H9 (cell line): ENCODE measurements at regions not wholly inside any gene's neighbourhood (a gene's known extent, or its start where the extent isn't known, plus 50 kb on each side); places are given as distances from the start of the nearest gene placed in this dataset.

Source experiments
- DNase-seq: peaks from one replicate; pipeline ENCODE4 v3.0.0-alpha.2; 2017
- H2AFZ ChIP-seq: one replicate; pipeline ENCODE4 v1.6.1; 2013; ENCODE audit warnings: mild to moderate bottlenecking, low read length, control low read depth, moderate library complexity
- H2AK5ac ChIP-seq: 2 replicates; pipeline ENCODE4 v1.6.1; 2013; ENCODE audit warnings: low read length, control low read depth, mixed read lengths; ENCODE audit not compliant: insufficient read length
- H2BK120ac ChIP-seq: one replicate; pipeline ENCODE4 v1.6.1; 2013; ENCODE audit warnings: low read depth, mild to moderate bottlenecking, low read length, control low read depth, inconsistent platforms; ENCODE audit not compliant: poor library complexity, severe bottlenecking
- H2BK12ac ChIP-seq: 2 replicates; pipeline ENCODE4 v1.6.1; 2013; ENCODE audit warnings: low read length, control low read depth, mixed read lengths, low read depth; ENCODE audit not compliant: insufficient read length
- H2BK15ac ChIP-seq: 2 replicates; pipeline ENCODE4 v1.6.1; 2013; ENCODE audit warnings: low read depth, low read length, control low read depth
- H2BK20ac ChIP-seq: one replicate; pipeline ENCODE4 v1.6.1; 2013; ENCODE audit warnings: low read depth, mild to moderate bottlenecking, low read length, control low read depth, inconsistent platforms; ENCODE audit not compliant: poor library complexity, severe bottlenecking
- H2BK5ac ChIP-seq: 2 replicates; pipeline ENCODE4 v1.6.1; 2013; ENCODE audit warnings: low read length, control low read depth, mixed read lengths; ENCODE audit not compliant: insufficient read length
- H3K14ac ChIP-seq: 2 replicates; pipeline ENCODE4 v1.6.1; 2013; ENCODE audit warnings: low read length, control low read depth; ENCODE audit not compliant: insufficient read depth
- H3K18ac ChIP-seq: 2 replicates; pipeline ENCODE4 v1.6.1; 2013; ENCODE audit warnings: low read depth, mild to moderate bottlenecking, mixed read lengths, low read length, control low read depth; ENCODE audit not compliant: insufficient read length
- H3K23ac ChIP-seq: 2 replicates; pipeline ENCODE4 v1.6.1; 2013; ENCODE audit warnings: low read length, control low read depth, mixed read lengths, low read depth; ENCODE audit not compliant: insufficient read length
- H3K23me2 ChIP-seq: 2 replicates; pipeline ENCODE4 v1.6.1; 2013; ENCODE audit warnings: low read depth, mild to moderate bottlenecking, mixed read lengths, low read length, control low read depth; ENCODE audit not compliant: insufficient read length, poor library complexity, severe bottlenecking
- H3K27ac ChIP-seq: 2 replicates; pipeline ENCODE4 v1.5.1; 2013; ENCODE audit warnings: low read length, control low read depth, mixed read lengths, low read depth; ENCODE audit not compliant: insufficient read length
- H3K27me3 ChIP-seq: 2 replicates; pipeline ENCODE4 v1.6.1; 2013; ENCODE audit warnings: low read length, control low read depth, inconsistent platforms; ENCODE audit not compliant: insufficient read depth
- H3K4ac ChIP-seq: 2 replicates; pipeline ENCODE4 v1.6.1; 2013; ENCODE audit warnings: low read depth, mild to moderate bottlenecking, control low read depth, inconsistent platforms, low read length, moderate library complexity
- H3K4me1 ChIP-seq: 2 replicates; pipeline ENCODE4 v1.6.1; 2013; ENCODE audit warnings: low read length, control low read depth, inconsistent platforms; ENCODE audit not compliant: insufficient read depth
- H3K4me2 ChIP-seq: 2 replicates; pipeline ENCODE4 v1.6.1; 2013; ENCODE audit warnings: low read length, control low read depth, mixed read lengths; ENCODE audit not compliant: insufficient read length, insufficient read depth
- H3K56ac ChIP-seq: 2 replicates; pipeline ENCODE4 v1.6.1; 2013; ENCODE audit warnings: low read depth, mild to moderate bottlenecking, mixed read lengths, low read length, control low read depth; ENCODE audit not compliant: insufficient read length
- H3K79me1 ChIP-seq: 2 replicates; pipeline ENCODE4 v1.6.1; 2013; ENCODE audit warnings: low read depth, mild to moderate bottlenecking, moderate library complexity, low read length, control low read depth, inconsistent platforms; ENCODE audit not compliant: insufficient read depth, poor library complexity, severe bottlenecking
- H3K79me2 ChIP-seq: 2 replicates; pipeline ENCODE4 v1.6.1; 2013; ENCODE audit warnings: low read length, control low read depth, inconsistent platforms; ENCODE audit not compliant: insufficient read depth
- H3K9ac ChIP-seq: 2 replicates; pipeline ENCODE4 v1.6.1; 2013; ENCODE audit warnings: low read length, control low read depth, mixed read lengths; ENCODE audit not compliant: insufficient read length; ENCODE audit errors: extremely low read depth
- H3K9me3 ChIP-seq: one replicate; pipeline ENCODE4 v1.6.1; 2013; ENCODE audit warnings: low read depth, low read length, inconsistent platforms; ENCODE audit not compliant: control insufficient read depth
- H3T11ph ChIP-seq: one replicate; pipeline ENCODE4 v1.6.1; 2013; ENCODE audit warnings: mild to moderate bottlenecking, low read length, control low read depth, inconsistent platforms
- H4K20me1 ChIP-seq: one replicate; pipeline ENCODE4 v1.6.1; 2013; ENCODE audit not compliant: control insufficient read depth, insufficient read length, insufficient read depth
- H4K5ac ChIP-seq: 2 replicates; pipeline ENCODE4 v1.6.1; 2013; ENCODE audit warnings: low read depth, mild to moderate bottlenecking, mixed read lengths, low read length, control low read depth; ENCODE audit not compliant: insufficient read length
- H4K8ac ChIP-seq: replicated peaks from 2 replicates; pipeline ENCODE4 v1.6.1; 2013; ENCODE audit warnings: low read length, control low read depth, mixed read lengths, low read depth; ENCODE audit not compliant: insufficient read length
- H4K91ac ChIP-seq: 2 replicates; pipeline ENCODE4 v1.6.1; 2013; ENCODE audit warnings: low read depth, mild to moderate bottlenecking, moderate library complexity, mixed read lengths, low read length, control low read depth; ENCODE audit not compliant: insufficient read length
- H3K27ac Mint-ChIP-seq, 3 experiments: 2 replicates in 2 of 3; 3 replicates in 1 of 3; pipeline ENCODE4 v1.8.0; 2020 to 2021; ENCODE audit warnings: mixed read lengths in 3 of 3, mild to moderate bottlenecking in 1 of 3, moderate library complexity in 1 of 3
- H3K27me3 Mint-ChIP-seq: 2 replicates; pipeline ENCODE4 v1.8.0; 2021; ENCODE audit warnings: low read depth, mild to moderate bottlenecking, moderate library complexity, mixed read lengths
- H3K36me3 Mint-ChIP-seq, 3 experiments: 2 replicates in 2 of 3; 3 replicates in 1 of 3; pipeline ENCODE4 v1.8.0; 2020 to 2021; ENCODE audit warnings: low read depth in 3 of 3, mixed read lengths in 3 of 3; ENCODE audit not compliant: insufficient read depth in 1 of 3
- H3K4me1 Mint-ChIP-seq, 2 experiments: 2 replicates each; pipeline ENCODE4 v1.8.0; 2020; ENCODE audit warnings: mixed read lengths in 2 of 2
- H3K4me3 Mint-ChIP-seq, 2 experiments: 2 replicates in 1 of 2; 3 replicates in 1 of 2; pipeline ENCODE4 v1.8.0; 2020 to 2021; ENCODE audit warnings: mild to moderate bottlenecking in 2 of 2, mixed read lengths in 2 of 2, moderate library complexity in 1 of 2
- H3K9me3 Mint-ChIP-seq, 2 experiments: 2 replicates in 1 of 2; 3 replicates in 1 of 2; pipeline ENCODE4 v1.8.0; 2020; ENCODE audit warnings: mild to moderate bottlenecking in 2 of 2, mixed read lengths in 2 of 2, moderate library complexity in 1 of 2
- WGBS: extraction: QIAGEN DNeasy Blood & Tissue Kit; methylation state at CpG from one replicate; pipeline ENCODE4 v1.1.7; 2013; ENCODE audit warnings: missing lambda C conversion rate, low lambda C conversion rate, mixed read lengths; ENCODE audit not compliant: insufficient read length; ENCODE audit errors: extremely low coverage; 5-methylcytosine and 5-hydroxymethylcytosine counted together
- TF ChIP-seq, protein P1 (sequence below): fragments of 200-600 bp; sonication (generic); conservative IDR thresholded peaks from 3 replicates; pipeline ENCODE4 v1.8.0; 2021; ENCODE audit warnings: antibody characterized with exemption, mild to moderate bottlenecking

DNA sequence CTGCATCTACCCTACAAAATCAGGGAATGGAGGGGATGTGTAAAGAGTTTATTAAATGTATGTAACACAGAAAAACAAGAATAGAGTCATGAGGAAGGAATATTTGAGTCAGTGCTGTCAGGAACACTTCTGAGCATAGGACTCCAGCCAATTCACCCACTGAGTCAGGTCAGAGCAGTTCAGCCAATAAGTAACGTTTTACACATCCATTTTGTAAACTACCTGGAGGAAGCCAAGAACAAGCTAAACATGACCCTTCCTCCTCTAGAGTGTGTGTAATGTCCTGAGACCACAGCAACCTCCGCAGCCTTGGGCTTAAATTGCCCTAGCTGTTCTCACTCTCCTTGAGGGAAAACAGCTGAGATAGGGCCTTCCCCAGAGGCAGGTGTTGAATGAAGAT lies 691.5 kb upstream of the LRRN3 start:
- H3K14ac ChIP-seq = no peak overlapping the region
- H3K4me2 ChIP-seq = no peak overlapping the region
- H4K5ac ChIP-seq = no peak overlapping the region
- Mint-ChIP-seq H3K4me1 (no peaks in the 10 kb centered on the region), H3K9me3 (no peaks in the 10 kb centered on the region), H3K27ac (no peak overlapping the region; a peak in 1 of 7 replicates), H3K27me3 (no peaks in the 10 kb centered on the region), H3K36me3 (no peaks in the 10 kb centered on the region), H3K4me3 (no peak overlapping the region)
- H3K9me3 ChIP-seq = no peaks in the 10 kb centered on the region
- no peak overlapping the region for H2BK15ac ChIP-seq
- WGBS = no CpG with 5 or more reads among the region's 2 CpGs
- no peaks in the 10 kb centered on the region for H3K79me1 ChIP-seq
- H2BK120ac ChIP-seq = no peak overlapping the region
- H3K23ac ChIP-seq = no peak overlapping the region
- no peak overlapping the region for H3T11ph ChIP-seq
- H2AK5ac ChIP-seq = no peak overlapping the region
- no peak overlapping the region for H3K27ac ChIP-seq
- no peak overlapping the region for H3K4ac ChIP-seq
- H2AFZ ChIP-seq = no peak overlapping the region
- no peak overlapping the region for H2BK5ac ChIP-seq
- H3K18ac ChIP-seq = no peak overlapping the region
- no peak overlapping the region for H3K56ac ChIP-seq
- no peak overlapping the region for H4K8ac ChIP-seq
- no peaks in the 10 kb centered on the region for H3K4me1 ChIP-seq
- no peaks in the 10 kb centered on the region for H4K20me1 ChIP-seq
- no peak overlapping the region for H2BK12ac ChIP-seq
- no peak overlapping the region for H3K9ac ChIP-seq
- no peak for DNase-seq
- H4K91ac ChIP-seq = no peak overlapping the region
- H3K27me3 ChIP-seq = no peaks in the 10 kb centered on the region
- H2BK20ac ChIP-seq = no peak overlapping the region
- TF ChIP-seq, protein P1, sequence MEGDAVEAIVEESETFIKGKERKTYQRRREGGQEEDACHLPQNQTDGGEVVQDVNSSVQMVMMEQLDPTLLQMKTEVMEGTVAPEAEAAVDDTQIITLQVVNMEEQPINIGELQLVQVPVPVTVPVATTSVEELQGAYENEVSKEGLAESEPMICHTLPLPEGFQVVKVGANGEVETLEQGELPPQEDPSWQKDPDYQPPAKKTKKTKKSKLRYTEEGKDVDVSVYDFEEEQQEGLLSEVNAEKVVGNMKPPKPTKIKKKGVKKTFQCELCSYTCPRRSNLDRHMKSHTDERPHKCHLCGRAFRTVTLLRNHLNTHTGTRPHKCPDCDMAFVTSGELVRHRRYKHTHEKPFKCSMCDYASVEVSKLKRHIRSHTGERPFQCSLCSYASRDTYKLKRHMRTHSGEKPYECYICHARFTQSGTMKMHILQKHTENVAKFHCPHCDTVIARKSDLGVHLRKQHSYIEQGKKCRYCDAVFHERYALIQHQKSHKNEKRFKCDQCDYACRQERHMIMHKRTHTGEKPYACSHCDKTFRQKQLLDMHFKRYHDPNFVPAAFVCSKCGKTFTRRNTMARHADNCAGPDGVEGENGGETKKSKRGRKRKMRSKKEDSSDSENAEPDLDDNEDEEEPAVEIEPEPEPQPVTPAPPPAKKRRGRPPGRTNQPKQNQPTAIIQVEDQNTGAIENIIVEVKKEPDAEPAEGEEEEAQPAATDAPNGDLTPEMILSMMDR = no peak
- H3K79me2 ChIP-seq = no peaks in the 10 kb centered on the region
- H3K23me2 ChIP-seq = no peaks in the 10 kb centered on the region
